Left hindlimb (tissue), 1 donor: ENCODE measurements at regions not wholly inside any gene's neighbourhood (a gene's known extent, or its start where the extent isn't known, plus 50 kb on each side); places are given as distances from the start of the nearest gene placed in this dataset.
"Not testable (repeated sequence)": the region's sequence is repeated elsewhere in the genome, so short reads cannot be mapped to it uniquely, and the experiment has no call there.

Experiments used
- DNase-seq: peaks from one replicate; pipeline ENCODE4 v3.0.0-alpha.2; 2018

GRCh38 chr13:80502359-80502758, 161.4 kb upstream of the SPRY2 start:
- no peak for DNase-seq

- no peak for DNase-seq
Observed at GRCh38 chr13:80501556-80501955, 160.6 kb upstream of the SPRY2 start.

GRCh38 chr13:80499536-80500290, 158.8 kb upstream of the SPRY2 start:
- DNase-seq: no peak

DNA sequence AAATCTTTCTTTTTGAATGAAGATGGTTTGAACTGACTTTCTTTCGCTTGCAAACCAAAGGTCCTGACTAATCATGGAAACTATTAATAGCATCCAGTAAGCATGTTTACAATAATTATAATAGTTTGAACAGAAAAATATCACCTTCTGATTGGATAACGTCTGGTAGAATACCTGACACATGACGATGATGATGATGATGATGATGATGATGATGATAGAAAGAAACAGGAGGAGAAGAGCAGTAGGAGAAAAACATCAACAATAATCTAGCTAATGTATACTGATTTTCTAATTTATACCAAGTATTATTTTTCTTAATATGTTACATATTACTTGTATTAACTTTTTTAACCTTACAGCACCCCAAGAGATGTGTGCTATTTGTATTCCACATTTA, 157.5 kb upstream of the SPRY2 start:
- DNase-seq: no peak

- DNase-seq: no peak
Observed at GRCh38 chr13:80497978-80498377, 157.1 kb upstream of the SPRY2 start.

GRCh38 chr13:80497439-80497838, 156.5 kb upstream of the SPRY2 start:
- DNase-seq: no peak

DNA sequence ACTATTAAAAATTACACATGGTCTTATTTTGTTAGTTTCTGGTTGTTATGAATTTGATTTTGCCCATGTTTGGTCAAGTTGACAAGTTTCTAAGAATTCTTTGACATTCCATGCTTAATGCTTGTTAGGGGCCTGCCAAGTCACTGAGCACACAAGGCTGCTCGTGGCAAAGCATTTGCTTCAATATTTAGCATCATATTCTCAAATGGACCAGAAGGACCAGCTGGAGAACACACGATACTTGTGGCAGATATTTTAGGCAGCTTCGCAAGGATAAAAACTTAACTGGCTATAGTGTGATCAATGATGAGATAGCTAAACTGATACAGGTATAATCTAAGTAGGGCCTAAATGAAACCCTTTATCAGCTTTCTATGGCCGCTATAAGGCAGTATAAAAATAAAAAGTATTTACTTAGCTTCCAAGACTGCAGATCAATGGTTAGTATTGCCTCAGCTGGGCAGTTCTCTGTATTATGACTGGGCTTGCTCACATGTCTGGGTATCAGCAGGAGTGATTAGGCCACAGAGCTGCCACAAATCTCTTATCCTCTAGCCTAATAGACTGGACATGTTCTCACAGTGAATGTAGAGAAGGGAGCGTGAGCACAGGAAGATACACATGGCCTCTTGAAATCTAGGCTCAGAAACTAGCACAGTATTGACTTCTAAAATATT, 155.9 kb upstream of the SPRY2 start:
- DNase-seq: no peak

GRCh38 chr13:80490491-80490943, 149.6 kb upstream of the SPRY2 start:
- not testable (repeated sequence) for DNase-seq

DNA sequence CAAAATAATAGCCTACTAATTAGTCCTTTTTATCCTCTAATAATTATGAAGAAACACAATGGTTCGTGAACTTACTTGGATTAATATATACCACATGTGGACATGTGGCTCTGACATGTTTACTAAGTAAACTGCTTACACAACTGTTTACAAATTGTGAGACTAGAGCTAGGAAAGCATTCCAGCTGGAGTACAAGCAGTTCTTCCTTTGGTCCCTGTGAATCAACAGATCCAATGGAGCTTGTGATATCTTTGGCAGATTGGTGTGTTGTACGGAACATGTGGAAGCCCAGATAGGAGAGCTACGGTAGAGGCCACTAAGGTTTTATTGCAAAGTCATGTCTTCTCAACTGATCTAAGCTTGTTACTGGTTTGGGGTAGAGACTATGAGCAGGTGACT, 145.5 kb upstream of the SPRY2 start:
- DNase-seq: no peak

- DNase-seq: no peak
Observed at GRCh38 chr13:80483157-80483556, 142.2 kb upstream of the SPRY2 start.

GRCh38 chr13:80481588-80481987, 140.7 kb upstream of the SPRY2 start:
- DNase-seq: no peak

DNA sequence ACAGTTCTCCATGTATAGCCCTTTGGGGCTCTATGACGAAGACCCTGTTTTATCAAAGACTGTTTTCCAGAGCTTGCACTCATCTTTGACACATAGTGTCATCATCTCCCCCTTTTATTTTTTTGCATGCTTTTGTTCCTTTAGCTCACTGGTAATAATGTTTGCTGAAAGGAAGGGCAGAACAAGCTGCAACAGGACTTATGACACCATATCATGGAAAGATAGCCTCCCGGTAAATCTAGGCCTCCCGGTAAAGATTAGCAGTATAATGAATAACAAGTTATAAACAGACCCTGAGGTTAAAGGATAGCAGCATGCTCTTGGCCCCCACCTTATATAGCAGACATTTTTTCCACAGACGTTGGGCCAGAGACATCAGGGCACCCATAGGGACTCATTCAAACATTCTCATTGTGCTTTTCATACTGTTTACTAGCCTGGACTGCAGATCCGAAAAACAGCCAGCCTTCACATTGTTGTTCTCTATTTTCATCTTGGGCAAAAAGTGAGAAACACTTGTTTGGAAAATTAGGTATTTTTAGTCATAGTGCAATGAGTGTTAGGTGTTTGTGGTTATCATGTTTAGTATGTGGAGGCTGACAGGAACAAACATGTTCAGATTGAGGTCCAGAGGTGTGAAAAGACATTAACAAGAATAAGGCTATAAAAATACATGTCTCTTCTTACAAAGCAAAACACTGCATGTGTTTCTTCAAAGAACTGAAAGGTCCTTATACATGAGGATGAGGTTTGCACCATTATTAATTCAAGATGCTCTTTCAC, 136.9 kb upstream of the SPRY2 start:
- no peak for DNase-seq

GRCh38 chr13:80476953-80477352, 136.0 kb upstream of the SPRY2 start:
- no peak for DNase-seq

GRCh38 chr13:80475718-80476117, 134.8 kb upstream of the SPRY2 start:
- no peak for DNase-seq

DNA sequence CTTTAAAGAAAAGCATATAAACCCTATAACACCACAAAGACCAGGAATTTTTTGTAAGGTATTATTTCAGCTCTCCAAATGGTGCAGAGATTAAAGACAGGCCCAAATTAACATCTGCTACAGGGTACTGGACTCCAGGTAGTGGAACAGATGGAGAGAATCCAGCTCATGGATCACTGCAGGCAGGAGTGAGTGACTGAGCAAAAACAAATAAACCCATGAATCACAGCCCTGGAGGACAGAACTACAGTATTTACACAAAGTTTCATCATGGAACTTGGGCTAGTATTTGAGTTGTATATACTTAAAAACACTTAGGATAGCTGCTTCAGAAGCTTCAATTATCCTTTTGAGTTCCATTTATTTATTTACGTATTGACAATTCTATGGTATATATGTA, 132.8 kb upstream of the SPRY2 start:
- no peak for DNase-seq

- DNase-seq: peak; percentile 65
Observed at GRCh38 chr13:80469853-80470381, 129.0 kb upstream of the SPRY2 start.

DNA sequence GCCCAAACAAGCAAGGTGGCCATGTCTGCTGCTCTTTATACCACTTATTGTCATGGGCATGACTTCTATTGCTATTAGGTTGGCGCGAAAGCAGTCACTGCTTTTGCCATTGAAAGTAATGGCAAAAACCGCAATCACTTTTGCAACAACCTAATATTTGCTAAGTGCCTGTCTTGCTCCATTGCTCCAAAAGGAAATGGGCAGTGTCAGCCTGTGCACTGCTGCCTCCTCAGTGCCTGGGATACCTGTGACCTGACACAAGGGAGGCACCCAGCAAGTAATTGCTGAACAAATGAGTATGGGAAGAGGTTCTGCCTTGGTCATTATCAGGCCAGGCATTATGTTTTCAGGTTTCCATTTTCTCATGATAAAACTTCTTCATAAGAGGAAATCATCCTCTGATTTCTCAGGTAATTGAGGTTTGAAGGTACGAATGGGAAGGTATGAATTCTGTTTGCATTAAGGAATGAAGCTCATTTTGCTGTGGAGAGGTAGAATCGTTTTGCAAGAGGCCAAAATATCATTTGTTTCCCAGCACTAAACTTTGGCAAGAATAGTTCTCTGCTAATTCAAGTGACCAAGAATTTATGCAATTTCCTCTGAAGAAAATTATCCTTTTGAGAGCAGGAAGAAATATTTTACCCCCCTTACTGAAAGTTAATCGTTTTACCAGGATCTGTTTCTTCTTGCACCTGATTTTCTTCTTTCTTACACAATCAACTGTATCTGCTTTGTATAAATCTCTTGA, 128.4 kb upstream of the SPRY2 start:
- DNase-seq: no peak

GRCh38 chr13:80465321-80465720, 124.4 kb upstream of the SPRY2 start:
- DNase-seq: no peak

GRCh38 chr13:80463673-80464352, 122.9 kb upstream of the SPRY2 start:
- peak; percentile 45 for DNase-seq

GRCh38 chr13:80462567-80462966, 121.6 kb upstream of the SPRY2 start:
- DNase-seq: no peak

DNA sequence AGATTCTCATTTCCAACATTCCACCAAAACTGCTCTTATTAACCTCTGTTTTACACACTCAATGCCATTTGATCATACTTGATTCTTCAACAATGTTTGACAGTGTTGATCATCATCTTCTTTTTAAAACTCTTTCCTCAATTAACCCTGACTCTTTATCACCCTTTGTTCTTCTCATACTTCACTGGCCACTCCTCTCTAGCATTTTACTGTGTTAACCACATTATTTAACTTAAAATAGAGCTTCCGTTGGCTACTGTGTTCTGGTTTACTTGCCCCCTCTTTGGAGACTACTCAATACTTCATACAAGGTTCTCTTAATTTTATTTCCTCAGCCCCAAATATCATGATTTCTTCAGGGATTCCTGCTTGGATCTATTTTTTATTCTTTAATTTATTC, 121.1 kb upstream of the SPRY2 start:
- DNase-seq: no peak

- DNase-seq: no peak
Observed at GRCh38 chr13:80458543-80458942, 117.6 kb upstream of the SPRY2 start.
